ENCODE measurements at regions not wholly inside any gene's neighbourhood (a gene's known extent, or its start where the extent isn't known, plus 50 kb on each side); places are given as distances from the start of the nearest gene placed in this dataset.
"Not testable (repeated sequence)": the region's sequence is repeated elsewhere in the genome, so short reads cannot be mapped to it uniquely, and the experiment has no call there.

DNA sequence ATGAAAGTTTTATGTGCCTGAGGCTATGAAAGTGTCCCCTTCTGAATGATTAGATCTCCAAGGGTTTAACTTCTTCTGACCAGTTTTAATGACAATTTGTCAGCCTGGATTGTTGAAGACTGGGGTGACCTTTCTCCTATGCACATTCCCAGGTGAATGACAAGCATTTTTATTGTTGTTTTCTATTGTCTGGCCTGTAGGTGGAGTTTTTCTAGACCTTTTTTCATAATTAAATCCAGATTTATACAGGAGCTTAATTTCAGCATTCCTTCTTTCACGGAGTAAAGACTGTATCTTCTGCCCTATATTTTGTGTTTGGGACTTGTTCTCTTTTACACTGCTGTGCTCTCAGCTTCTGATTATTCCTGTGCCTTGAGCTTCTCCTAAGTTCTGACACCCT lies 125.0 kb upstream of the FAR2 start:
- TF ChIP-seq, protein P1, sequence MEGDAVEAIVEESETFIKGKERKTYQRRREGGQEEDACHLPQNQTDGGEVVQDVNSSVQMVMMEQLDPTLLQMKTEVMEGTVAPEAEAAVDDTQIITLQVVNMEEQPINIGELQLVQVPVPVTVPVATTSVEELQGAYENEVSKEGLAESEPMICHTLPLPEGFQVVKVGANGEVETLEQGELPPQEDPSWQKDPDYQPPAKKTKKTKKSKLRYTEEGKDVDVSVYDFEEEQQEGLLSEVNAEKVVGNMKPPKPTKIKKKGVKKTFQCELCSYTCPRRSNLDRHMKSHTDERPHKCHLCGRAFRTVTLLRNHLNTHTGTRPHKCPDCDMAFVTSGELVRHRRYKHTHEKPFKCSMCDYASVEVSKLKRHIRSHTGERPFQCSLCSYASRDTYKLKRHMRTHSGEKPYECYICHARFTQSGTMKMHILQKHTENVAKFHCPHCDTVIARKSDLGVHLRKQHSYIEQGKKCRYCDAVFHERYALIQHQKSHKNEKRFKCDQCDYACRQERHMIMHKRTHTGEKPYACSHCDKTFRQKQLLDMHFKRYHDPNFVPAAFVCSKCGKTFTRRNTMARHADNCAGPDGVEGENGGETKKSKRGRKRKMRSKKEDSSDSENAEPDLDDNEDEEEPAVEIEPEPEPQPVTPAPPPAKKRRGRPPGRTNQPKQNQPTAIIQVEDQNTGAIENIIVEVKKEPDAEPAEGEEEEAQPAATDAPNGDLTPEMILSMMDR (conservative IDR thresholded peaks at IDR 0.05; ENCODE audit: low read length), result peak; percentile 37; the same call in 1 of the 2 replicates
- no peak overlapping the region for H3K4me3 ChIP-seq (ENCODE audit: low read length)
- DNase-seq (ENCODE audit: low read depth), result no peak

DNA sequence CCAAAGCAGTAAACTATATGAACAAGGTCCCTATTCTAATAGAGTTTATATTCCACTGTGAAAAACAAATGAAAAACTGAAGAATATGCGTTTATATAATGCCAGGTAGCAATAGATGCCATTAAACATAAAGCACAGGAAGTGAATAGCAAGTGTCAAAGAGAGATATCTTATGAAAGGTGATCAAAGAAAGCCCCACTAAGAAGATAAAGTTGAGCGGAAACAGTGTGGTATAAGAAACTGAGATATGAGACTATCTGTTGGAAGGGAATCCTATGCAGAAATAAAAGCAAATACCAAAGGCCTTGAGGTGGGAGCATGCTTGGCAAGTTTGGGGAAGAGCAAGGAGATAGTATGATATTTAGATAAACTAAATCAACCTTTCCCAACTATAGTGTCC lies 123.1 kb upstream of the FAR2 start:
- no peak overlapping the region for H3K4me3 ChIP-seq (ENCODE audit: low read length)
- DNase-seq (ENCODE audit: low read depth), result no peak
- TF ChIP-seq, protein P1 (conservative IDR thresholded peaks at IDR 0.05; ENCODE audit: low read length), result no peak

DNA sequence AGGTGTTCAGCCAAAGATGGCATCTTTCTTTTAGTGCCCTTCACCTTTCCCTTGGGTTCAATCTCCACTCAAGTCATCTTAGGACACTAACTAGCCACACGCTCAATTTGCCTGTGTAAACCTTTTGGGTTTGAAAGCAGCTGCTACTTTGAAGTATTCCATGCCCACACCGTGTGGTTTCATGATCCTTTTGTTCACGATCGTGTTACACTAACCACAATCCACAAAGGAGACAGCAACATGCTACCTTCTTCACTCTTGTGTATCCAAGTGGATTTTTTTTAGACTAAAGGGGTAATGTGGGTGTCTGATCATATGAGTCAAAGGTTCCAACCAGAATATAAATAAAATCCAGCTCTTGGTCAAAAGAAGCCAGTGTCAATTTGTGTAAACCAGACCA lies 122.7 kb upstream of the FAR2 start:
- no peak for DNase-seq (ENCODE audit: low read depth)
- no peak overlapping the region for H3K4me3 ChIP-seq (ENCODE audit: low read length)
- TF ChIP-seq, protein P1 (conservative IDR thresholded peaks at IDR 0.05; ENCODE audit: low read length), result no peak

DNA sequence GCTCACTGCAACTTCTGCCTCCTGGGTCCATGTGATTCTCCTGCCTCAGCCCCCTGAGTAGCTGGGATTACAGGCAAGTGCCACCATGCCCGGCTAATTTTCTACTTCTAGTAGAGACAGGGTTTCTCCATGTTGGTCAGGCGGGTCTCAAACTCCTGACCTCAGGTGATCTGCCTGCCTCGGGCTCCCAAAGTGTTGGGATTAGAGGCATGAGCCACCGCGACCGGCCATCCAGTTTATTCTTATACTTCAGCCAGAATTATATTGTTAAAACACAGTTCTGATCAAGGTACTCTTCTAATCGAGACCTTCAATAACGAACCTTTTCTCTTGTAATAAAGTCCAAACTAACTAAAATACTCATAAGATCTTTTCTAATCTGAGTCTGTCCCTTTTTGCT lies 119.6 kb upstream of the FAR2 start:
- DNase-seq (ENCODE audit: low read depth); H3K4me3 ChIP-seq (ENCODE audit: low read length): not testable (repeated sequence)

DNA sequence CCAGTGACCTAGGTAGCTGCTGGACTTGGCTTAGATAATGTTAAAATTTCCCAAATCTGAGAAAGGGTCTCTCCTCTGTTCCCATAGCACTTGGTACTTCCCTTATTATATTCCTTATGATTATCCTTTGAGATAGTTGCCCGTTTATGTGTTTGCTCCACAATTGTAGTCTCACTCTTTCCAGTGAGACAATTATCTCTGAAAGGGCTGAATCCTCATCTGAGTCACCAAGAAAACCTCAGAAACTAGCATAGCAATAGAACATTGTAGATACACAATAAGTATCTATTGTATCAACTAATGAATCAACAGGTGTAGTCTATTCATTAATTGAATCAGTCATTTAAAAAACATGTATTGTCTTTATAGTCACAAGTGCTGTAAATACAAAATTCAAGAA lies 119.1 kb upstream of the FAR2 start:
- no peak overlapping the region for H3K4me3 ChIP-seq (ENCODE audit: low read length)
- no peak for DNase-seq (ENCODE audit: low read depth)
- TF ChIP-seq, protein P1 (conservative IDR thresholded peaks at IDR 0.05; ENCODE audit: low read length), result no peak

DNA sequence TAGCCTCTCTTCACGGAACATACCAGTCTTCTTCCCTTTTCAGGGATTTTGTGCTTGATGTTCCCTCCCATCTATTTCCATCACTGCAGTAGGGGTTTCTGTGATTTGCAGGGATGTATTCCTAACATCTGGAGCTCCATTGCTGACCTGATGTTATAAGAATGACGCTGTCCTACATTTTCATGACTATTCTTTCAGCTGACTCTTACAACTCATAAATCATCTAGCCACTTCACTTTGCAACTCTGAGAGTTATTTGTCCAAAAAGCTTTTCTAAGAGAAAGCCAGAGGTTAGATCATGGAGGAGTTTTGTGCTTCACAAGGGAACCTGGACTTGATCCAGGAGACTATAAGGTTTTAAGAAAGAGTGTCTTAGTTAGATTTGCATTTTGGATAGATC lies 116.6 kb upstream of the FAR2 start:
- DNase-seq (ENCODE audit: low read depth), result peak; percentile 48
- no peak overlapping the region for H3K4me3 ChIP-seq (ENCODE audit: low read length)
- TF ChIP-seq, protein P1 (conservative IDR thresholded peaks at IDR 0.05; ENCODE audit: low read length), result no peak

DNA sequence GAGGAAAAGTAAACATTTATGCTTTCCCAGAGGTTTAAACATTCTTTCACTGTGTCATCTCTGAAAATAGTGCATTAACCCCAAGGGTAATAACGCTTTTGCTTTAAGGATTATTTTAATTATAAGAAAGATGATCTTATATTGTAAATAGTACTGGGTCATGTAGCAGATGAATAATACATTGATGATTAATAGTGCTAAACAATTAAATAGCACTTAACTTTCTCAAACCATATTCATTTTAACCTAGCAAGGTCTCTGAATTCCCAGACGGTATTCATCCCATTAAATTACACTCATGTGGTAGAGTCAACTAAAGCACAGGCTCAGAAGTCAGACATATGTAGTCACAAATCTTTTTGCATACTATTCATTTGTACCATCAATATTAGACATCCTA lies 115.6 kb upstream of the FAR2 start:
- TF ChIP-seq, protein P1 (conservative IDR thresholded peaks at IDR 0.05; ENCODE audit: low read length), result no peak
- no peak overlapping the region for H3K4me3 ChIP-seq (ENCODE audit: low read length)
- no peak for DNase-seq (ENCODE audit: low read depth)

DNA sequence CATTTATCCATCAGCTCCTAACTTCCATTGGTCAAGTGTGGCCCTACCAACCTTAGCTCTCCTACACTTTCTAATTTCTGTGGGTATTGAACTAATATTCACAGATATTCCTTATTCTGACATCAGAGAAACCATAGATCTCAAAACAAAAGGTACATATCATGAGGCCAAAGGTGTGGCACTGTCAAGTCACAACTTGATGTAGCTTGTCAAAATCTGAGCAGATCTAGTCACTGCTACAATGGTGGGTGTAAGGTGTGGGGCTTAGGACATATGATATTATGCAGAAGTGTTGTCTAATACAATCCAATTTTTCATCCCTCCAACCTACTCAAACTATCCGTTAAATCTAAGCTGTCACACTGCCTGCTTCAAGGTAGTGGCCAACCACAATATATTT lies 114.0 kb upstream of the FAR2 start:
- TF ChIP-seq, protein P1 (conservative IDR thresholded peaks at IDR 0.05; ENCODE audit: low read length), result no peak
- no peak for DNase-seq (ENCODE audit: low read depth)
- no peak overlapping the region for H3K4me3 ChIP-seq (ENCODE audit: low read length)

Data from AG10803 (cell line).